HL-60/S4 (cell line): ENCODE measurements at regions not wholly inside any gene's neighbourhood (a gene's known extent, or its start where the extent isn't known, plus 50 kb on each side); places are given as distances from the start of the nearest gene placed in this dataset.
"Not testable (repeated sequence)": the region's sequence is repeated elsewhere in the genome, so short reads cannot be mapped to it uniquely, and the experiment has no call there.

Source experiments
- in situ Hi-C: fragments of 300-500 bp; cut with MboI; formaldehyde crosslinking; loops from 2 replicates; pipeline ENCODE4 v1.14.3; 2022; ENCODE audit warnings: low sequenced_read_pairs

- in situ Hi-C loops, result no loop called here
These were observed 203.0 kb upstream of the MYL2 start for GRCh38 chr12:111123390-111123789.

GRCh38 chr12:111122458-111122878 is 202.1 kb upstream of the MYL2 start:
- in situ Hi-C loops, result no loop called here

- in situ Hi-C loops, result no loop called here
These were observed 201.5 kb upstream of the MYL2 start for GRCh38 chr12:111121840-111122239.

- in situ Hi-C loops, result no loop called here
These were observed 200.2 kb upstream of the MYL2 start for GRCh38 chr12:111120578-111120977.

- in situ Hi-C loops, result no loop called here
These were observed 196.6 kb upstream of the MYL2 start for GRCh38 chr12:111117017-111117416.

GRCh38 chr12:111113313-111113712 is 192.9 kb upstream of the MYL2 start:
- in situ Hi-C loops, result not testable (repeated sequence)

GRCh38 chr12:111112311-111113098 is 192.1 kb upstream of the MYL2 start:
- in situ Hi-C loops, result no loop called here

- in situ Hi-C loops, result no loop called here
These were observed 191.3 kb upstream of the MYL2 start for GRCh38 chr12:111111681-111112080.

GRCh38 chr12:111110556-111110955 is 190.2 kb upstream of the MYL2 start:
- in situ Hi-C loops, result no loop called here

- in situ Hi-C loops, result no loop called here
These were observed 188.3 kb upstream of the MYL2 start for GRCh38 chr12:111108726-111109125.

- in situ Hi-C loops, result no loop called here
These were observed 187.2 kb upstream of the MYL2 start for GRCh38 chr12:111107392-111108178.

GRCh38 chr12:111105294-111105693 is 184.9 kb upstream of the MYL2 start:
- in situ Hi-C loops, result no loop called here

GRCh38 chr12:111103583-111103982 is 183.2 kb upstream of the MYL2 start:
- in situ Hi-C loops, result no loop called here

GRCh38 chr12:111102102-111102739 is 181.8 kb upstream of the MYL2 start:
- in situ Hi-C loops, result no loop called here

- in situ Hi-C loops, result no loop called here
These were observed 180.6 kb upstream of the MYL2 start for GRCh38 chr12:111101003-111101402.

GRCh38 chr12:111100554-111100953 is 180.2 kb upstream of the MYL2 start:
- in situ Hi-C loops, result no loop called here

- in situ Hi-C loops, result no loop called here
These were observed 179.6 kb upstream of the MYL2 start for GRCh38 chr12:111100003-111100402.

- in situ Hi-C loops, result no loop called here
These were observed 178.8 kb upstream of the MYL2 start for GRCh38 chr12:111099186-111099585.

GRCh38 chr12:111094157-111095010 is 174.0 kb upstream of the MYL2 start:
- in situ Hi-C loops, result no loop called here

GRCh38 chr12:111093428-111094142 is 173.2 kb upstream of the MYL2 start:
- in situ Hi-C loops, result no loop called here
